ENCODE measurements at regions not wholly inside any gene's neighbourhood (a gene's known extent, or its start where the extent isn't known, plus 50 kb on each side); places are given as distances from the start of the nearest gene placed in this dataset.
A peak's percentile ranks its signal among the peaks of the same experiment; 100 is the strongest.
"Not testable (repeated sequence)": the region's sequence is repeated elsewhere in the genome, so short reads cannot be mapped to it uniquely, and the experiment has no call there.

DNA sequence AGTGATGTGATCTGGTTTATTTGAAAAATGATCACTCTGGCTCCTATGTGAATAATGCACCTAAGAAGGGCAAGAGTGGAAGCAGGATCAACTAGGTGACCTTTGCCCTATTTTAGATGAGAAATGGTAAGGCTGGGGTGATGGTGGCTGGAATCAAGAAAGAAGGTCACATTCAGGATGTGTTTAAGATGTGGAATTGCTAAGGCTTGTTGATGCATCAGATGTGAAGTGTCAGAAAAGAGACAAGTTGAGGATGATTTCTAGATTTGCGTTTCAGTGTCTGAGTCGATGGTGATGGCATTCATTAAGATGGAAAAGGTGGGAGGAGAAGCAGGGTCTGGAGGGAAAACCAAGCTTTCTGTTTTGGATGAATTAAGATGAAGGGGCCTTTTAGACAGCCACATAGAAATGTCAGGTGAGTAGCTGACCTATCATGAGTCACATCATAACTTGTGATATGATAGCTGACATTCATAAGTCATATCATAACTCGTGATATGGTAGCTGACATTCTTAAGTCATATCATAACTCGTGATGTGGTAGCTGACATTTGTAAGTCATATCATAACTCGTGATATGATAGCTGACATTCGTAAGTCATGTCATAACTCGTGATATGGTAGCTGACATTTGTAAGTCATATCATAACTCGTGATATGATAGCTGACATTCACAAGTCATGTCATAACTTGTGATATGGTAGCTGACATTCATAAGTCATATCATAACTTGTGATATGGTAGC is 101.2 kb upstream of the SEC11C start:
- DNase-seq (ENCODE audit: extremely low read depth in 1 of 11, low read depth in 9 of 11, low spot score in 4 of 11): no peak

DNA sequence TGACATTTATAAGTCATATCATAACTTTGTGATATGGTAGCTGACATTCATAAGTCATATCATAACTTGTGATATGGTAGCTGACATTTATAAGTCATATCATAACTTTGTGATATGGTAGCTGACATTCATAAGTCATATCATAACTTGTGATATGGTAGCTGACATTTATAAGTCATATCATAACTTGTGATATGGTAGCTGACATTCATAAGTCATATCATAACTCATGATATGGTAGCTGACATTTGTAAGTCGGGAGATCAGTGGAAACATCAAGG is 100.7 kb upstream of the SEC11C start:
- DNase-seq (ENCODE audit: extremely low read depth in 1 of 11, low read depth in 9 of 11, low spot score in 4 of 11): not testable (repeated sequence)

DNA sequence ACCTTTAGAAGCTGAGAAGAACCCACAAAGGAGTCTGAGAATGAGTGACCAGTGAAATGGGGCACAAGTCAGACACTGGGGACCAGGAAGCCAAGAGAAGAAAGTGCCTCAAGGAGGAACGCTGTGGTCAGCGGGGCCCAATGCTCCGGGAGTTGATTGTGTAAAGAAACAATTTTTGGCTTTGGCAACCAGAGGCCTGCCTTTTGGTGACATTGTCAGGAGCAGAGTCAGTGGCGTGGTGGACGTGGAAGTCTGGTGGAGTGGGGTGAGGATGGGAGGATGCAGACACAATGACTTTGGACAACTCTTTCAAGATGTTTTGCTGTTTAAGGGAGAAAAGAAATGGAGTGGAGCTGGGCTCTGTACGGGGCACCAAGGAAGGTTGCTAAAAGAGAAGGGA is 100.2 kb upstream of the SEC11C start:
- DNase-seq (ENCODE audit: extremely low read depth in 1 of 11, low read depth in 9 of 11, low spot score in 4 of 11): no peak

DNA sequence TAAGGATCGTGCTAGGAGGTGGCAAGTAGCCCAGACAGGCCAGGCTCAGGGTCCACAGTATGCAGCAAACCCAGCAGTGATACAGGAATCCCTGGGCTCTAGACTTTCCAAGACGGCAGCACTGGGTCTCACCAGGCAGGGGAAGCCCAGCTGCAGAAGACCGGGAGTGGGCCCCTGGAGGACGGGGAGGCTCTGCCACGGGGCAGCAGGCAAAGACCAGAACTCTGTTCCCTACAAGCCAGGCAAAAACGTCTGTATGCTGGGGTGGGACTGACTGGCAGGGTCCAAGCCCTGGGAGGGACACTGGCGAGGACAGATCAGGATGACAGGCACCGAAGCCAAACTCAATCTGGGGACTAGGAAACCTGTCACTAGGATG is 98.9 kb upstream of the SEC11C start:
- no peak for DNase-seq (ENCODE audit: extremely low read depth in 1 of 11, low read depth in 9 of 11, low spot score in 4 of 11)

DNA sequence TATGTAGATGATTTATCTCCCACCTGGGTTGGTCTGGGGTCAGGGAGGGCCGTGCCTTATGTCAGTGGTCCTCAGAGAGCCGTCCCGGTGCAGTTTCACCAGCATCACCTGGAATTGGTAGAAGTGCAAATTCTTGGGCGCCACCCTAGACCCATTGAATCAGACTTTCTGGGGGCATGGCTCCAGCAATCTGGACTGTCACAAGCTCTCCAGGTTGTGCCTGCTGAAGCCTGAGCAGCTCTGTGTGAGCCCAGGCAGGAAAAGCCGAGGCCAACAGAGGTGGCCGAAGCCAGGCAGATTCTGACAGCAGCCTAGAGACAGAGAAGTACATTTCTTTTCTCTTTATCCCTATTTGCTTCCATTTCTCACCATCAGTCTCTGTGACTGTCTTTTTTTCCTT is 98.4 kb upstream of the SEC11C start:
- no peak for DNase-seq (ENCODE audit: extremely low read depth in 1 of 11, low read depth in 9 of 11, low spot score in 4 of 11)

DNA sequence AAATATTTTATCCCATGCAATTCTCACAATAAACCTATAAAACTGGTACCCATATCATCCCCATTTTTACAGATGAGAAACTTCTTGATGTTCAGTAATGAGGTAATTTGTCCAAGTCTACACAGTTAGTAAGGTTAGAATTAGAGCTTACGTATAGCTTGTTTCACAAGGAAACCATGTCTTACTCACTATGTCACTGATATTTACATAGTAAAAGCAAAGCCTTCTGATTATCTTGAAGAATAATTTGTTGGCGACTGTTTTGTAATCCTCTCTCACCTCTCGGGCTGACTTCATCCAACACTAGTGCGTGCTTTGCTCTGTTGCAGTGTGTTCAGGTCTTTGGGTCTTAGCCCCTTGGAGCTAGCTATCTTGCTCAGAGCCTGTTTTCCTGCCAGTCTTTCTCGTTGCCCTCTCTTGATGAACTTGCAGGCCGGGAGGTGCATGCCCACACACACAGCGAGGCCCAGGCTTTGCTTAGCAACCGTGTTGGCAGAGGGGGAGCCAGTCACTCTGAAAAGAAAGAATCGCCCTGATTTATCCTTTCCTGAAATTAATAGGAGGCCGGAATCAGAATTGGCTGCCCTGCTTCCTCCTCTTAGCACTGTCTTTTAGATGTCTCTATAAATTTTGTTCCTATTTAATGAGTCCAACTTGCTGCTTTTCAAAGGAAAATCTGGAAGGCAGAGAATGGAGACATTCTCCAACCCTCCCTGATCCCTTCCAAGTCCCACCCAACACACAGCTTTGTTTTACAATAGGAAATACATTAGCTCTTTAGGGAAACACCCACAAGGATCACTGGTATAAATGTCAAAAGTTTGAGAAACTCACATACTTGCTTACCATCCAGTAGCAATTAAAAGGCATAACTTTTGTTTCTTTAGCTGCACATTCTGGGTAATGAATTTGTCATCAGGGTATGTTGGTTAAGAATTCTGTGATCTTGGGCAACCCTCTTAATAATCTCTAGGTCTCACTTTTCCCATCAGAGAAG is 97.6 kb upstream of the SEC11C start:
- peak in 3 of 11 donors; percentile 34 to 53 (median 47) for DNase-seq (ENCODE audit: extremely low read depth in 1 of 11, low read depth in 9 of 11, low spot score in 4 of 11)

DNA sequence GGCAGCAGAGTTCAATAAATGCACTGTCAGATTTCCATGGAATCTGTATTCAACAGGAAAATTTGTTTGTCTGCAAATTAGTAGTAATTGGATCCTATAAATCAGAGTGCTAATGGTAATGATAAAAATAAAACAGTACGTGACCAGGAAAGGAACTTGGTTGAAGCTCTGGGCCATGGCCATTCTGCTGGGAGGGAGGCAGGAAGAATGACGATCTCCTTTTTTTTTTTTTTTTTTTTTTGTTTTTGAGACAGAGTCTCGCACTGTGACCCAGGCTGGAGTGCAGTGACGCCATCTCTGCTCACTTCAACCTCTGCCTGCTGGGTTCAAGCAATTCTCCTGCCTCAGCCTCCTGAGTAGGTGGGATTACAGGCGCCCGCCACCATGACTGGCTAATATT is 94.8 kb upstream of the SEC11C start:
- no peak for DNase-seq (ENCODE audit: extremely low read depth in 1 of 11, low read depth in 9 of 11, low spot score in 4 of 11)

DNA sequence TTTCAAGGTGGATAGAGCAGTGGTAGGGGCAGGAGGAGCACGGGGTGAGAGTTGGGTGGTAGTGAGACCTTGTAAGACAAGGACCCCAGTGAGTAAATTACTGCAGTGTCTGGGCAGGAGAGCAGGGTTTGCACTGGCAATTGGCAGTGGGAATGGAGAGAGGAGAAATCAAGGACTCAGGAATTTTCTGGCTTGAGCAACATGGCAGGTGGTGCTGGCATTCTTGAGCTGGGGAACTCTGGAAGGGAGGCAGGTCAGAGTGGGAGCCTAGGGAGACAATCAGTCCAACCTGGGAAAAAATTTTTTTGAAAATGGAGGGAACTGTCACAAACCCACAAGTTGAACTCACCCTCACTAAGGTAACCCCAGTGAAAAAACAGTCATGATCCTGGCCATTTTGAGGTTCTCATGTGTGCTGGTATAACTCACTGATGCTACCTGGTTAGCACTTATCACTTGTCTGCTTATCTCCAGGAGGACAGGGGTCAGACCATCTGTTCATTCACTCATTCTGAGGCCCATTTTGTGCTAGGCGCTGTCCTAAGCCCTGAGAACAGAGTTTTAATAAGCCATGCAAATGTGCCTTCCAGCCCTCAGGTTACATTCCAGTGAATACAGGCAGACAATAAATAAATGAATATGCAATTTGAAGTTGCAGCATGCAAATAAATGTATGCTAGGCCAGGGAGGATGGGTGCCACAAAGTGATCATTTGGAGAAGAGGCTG is 92.2 kb upstream of the SEC11C start:
- DNase-seq (ENCODE audit: extremely low read depth in 1 of 11, low read depth in 9 of 11, low spot score in 4 of 11): no peak

DNA sequence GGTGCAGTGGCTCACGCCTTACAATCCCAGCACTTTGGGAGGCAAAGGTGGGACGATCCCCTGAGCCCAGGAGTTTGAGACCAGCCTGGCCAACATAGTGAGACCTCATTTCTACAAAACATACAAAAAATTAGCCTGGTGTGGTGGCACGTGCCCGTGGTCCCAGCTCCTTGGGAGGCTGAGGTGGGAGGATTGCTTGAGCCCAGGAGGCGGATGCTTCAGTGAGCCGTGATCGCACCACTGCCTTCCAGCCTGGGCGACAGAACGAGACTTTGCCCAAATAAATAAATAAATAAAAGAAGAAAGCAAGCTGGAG is 91.7 kb upstream of the SEC11C start:
- DNase-seq (ENCODE audit: extremely low read depth in 1 of 11, low read depth in 9 of 11, low spot score in 4 of 11): no peak

DNA sequence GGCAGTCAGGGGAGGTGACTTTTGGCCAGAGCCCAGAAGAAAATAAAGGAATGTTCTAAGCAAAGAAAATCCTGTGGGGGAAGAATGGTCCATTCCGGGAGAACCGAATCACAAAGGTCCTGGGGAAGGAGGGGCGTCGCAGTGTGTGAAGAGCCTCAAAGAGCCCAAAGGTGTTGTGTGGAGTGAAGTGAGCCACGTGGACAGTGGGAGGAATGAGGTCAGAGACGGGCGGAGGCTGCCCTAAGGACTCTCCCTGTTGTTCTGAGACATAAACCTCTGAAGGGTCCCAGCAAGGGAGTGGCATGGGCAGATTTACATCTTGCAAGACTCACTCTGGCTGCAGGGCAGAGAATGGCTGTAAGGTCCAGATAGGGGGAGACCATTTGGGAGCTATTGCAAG is 91.3 kb upstream of the SEC11C start:
- DNase-seq (ENCODE audit: extremely low read depth in 1 of 11, low read depth in 9 of 11, low spot score in 4 of 11): no peak

DNA sequence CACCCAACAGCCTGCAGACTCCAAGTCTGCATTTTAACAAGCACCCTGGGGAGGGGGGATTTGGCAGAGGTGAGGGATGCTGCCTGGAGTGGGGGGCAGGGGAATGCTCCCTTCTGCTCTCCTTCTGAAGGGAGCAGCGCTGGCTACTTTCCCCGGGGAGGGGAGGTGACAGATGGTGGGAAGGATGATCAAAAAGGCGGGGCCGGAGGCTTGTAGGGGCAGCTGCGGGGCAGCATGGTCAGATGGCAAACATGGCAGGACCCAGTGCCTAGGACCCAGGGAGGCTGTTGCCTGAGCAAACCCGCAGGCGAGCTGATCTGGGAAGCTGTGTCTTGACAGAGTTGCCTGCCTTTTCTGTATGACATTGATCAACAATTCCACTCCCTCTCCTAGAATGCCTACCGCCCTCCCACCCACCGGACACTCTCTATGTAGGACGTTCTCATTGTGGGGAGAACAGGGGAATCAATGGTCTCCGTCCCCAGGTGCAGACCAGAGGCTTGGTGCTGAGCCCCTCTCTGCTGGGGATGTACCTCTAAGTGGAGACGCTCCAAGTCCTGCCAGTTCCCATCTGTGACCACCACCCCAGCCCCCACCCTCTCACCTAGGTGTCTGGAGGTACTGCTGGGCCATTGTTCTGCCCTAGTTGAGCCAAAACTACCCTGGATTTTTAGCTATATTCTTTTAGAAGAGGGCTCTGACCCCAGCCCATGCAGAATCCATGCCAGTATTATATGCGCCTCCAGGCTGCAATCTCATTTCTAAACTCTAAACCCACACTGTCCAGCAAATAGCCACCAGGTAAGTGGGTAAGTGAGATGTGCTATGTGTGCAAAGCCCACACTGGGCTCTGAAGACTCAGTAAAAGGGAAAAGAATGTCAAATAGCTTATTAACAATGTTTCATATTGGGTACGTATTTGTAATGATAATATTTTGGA is 89.7 kb upstream of the SEC11C start:
- DNase-seq (ENCODE audit: extremely low read depth in 1 of 11, low read depth in 9 of 11, low spot score in 4 of 11): no peak

DNA sequence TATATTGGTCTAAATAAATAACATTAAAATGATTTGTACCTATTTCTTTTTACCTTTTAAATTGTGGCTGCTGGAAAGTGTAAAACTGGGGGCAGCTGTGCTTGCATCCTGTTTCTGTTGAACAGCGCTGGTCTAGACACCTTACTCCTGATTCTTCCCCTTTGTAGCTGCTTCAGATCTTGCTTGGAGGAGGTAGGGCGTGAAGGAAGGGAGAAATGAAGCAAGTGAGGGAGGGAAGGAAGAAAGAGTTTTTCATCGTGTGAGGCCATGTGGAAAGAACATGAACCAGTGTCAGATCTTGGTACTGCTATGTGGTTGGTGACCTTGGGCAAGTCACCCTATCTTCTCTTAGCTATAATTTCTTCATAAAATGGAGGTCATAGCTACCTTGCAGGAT is 89.0 kb upstream of the SEC11C start:
- DNase-seq (ENCODE audit: extremely low read depth in 1 of 11, low read depth in 9 of 11, low spot score in 4 of 11): no peak

DNA sequence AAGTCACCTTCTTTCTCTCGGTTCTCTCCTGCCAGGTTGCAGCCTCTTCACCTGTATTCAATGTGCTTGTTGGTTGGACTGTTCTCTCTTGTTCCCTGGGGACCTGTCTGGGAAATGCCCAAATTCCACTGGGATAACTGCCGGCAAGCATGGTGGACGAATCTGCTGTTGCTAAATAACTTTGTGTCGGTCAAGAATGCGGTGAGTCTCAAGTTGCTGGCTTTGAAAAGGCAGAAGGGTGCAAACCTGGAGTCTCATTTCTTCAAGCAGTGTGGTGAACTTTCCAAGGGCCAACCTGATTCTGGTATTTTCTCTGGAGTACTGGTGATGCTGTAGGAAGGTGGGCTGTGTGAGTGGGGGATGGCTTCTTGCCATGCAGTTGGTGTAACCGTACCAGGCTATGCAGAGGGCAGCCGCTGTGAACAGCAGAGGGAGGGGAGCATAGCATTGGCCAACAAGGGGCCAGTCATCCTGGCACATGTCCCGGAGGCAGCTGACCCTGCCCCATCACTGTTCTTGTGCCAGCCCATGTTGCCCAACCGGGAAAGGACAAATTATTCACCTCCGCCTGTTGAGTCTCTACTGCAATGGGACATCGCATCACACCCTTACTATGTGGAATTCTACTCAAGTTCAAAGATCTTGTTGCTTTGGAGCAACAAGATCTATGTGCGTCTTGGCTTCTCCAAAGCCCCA is 88.1 kb upstream of the SEC11C start:
- no peak for DNase-seq (ENCODE audit: extremely low read depth in 1 of 11, low read depth in 9 of 11, low spot score in 4 of 11)

DNA sequence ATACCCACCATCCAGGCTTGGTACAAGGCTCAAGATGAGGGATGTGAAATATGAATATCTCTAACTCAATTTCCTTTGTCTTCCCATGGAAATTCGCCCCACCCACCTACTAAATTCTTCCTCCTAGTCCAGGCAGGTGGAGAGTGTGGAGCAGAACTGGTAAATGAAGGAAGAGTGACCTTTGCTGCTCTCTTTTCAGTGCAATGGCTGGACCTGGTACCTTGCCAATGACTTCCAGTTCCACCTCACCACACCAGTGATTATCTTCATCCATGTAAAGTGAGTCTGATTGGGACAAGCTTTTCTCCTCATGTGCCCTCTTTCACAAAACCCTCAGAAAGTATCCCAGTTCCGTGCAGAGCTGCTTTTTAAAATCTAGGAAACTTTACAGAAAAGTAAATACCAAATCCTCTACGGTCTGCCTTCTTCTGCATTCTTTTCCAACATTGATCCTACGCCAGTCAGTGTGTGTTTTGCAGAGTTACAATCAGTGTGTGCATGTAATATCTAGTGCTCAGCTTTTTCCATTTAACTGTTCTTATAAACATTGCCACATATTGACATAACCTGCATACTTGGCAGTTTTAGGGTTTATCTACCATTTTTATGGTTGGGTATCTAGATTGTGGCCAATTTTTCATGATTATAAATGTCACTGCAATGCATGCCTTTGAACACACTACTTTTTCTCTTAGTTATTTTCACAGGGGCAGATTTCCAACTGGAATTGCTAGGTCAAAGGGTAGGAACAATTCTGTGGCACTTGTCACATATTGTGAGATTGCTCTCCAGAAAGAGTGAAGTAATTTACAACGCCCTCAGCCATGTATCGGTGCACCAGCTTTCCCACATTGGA is 86.5 kb upstream of the SEC11C start:
- no peak for DNase-seq (ENCODE audit: extremely low read depth in 1 of 11, low read depth in 9 of 11, low spot score in 4 of 11)

DNA sequence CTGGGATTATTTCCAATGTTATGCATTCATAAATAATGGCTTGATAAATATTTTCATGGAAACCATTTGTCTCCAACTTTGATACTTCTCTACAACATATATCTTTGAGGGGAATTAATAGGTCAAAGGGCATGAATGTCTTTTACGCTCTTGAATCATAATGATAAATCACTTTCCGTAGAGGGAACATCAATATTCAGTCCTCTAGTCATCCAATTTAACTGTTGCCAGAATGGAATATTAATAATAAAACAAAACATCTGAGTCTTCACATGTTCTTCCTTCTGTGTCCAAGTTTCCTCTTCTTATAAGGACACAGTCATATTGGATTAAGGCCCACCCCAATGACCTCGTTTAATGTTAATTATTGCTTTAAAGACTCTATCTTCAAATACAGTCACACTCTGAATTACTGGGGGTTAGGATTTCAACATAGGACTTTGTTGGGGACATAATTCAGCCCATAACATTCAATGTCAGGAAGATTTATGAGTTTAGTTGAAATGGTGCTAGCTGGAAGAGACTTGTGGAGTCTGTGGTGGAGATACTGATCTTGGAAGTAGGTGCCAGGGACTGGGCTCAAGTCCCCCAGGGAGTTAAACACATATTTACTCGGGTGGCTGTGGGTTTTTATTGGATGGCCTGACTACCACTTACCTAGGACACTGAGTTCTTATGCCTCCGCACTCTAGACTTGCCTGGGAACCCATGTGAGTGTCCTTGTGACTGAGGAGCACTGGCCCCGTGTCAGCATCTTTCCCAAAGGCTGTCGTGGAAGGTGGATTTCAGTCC is 85.0 kb upstream of the SEC11C start:
- DNase-seq (ENCODE audit: extremely low read depth in 1 of 11, low read depth in 9 of 11, low spot score in 4 of 11): peak in 7 of 11 donors; percentile 49 to 69 (median 58)

DNA sequence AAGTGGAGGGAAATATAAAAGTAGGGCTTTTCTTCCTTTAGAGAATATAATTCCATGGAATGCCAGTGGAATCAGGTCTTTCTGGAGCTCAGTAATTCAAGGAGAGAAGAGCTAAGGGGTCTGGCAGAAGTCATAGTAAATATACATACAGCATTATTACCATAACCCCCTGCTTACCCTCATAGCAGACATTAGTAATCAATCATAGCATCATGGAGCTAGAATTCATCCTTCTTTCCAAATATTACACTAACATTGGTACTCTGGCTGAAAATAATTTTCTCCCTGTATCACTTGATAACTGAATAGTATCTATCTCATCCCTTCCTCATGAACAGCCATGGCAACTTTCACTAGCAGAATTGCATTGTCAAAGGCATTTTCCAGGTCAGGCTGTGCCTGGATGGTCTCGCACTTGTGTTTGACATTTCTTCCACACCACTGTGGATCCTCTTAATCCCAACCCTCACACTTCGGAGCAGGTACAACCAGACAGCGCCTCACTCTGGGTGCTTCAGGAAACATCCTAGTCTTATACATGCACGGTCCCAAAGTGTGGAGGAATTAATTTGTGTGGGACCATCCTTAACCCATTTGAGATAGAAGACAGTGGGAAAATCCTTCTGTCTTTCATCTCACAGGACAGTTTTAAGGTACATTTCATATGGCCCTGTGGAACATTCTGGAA is 84.2 kb upstream of the SEC11C start:
- DNase-seq (ENCODE audit: extremely low read depth in 1 of 11, low read depth in 9 of 11, low spot score in 4 of 11): no peak
